ENCODE measurements at regions not wholly inside any gene's neighbourhood (a gene's known extent, or its start where the extent isn't known, plus 50 kb on each side); places are given as distances from the start of the nearest gene placed in this dataset.

- H3K4me3 ChIP-seq (replicated peaks in 1 of 3) = no peak overlapping the region
- no peaks in the 10 kb centered on the region for H3K27me3 ChIP-seq
- no peaks in the 10 kb centered on the region for H3K4me1 ChIP-seq
- DNase-seq = no peak
- no peaks in the 10 kb centered on the region for H3K36me3 ChIP-seq
- 85 to 86% methylated on average over 6 of the region's 6 CpGs for WGBS, 2 donors
- no peaks in the 10 kb centered on the region for H3K9me3 ChIP-seq
- intact Hi-C loops (cut with DNase I) = no loop called here
- no peak overlapping the region for H3K27ac ChIP-seq
- TF ChIP-seq POLR2A (IDR thresholded peaks at IDR 0.05) = no peak
- TF ChIP-seq CTCF (IDR thresholded peaks at IDR 0.05) = no peak
Observed at GRCh38 chr11:87666730-87667129, 508.5 kb downstream of the RAB38 start.

DNA sequence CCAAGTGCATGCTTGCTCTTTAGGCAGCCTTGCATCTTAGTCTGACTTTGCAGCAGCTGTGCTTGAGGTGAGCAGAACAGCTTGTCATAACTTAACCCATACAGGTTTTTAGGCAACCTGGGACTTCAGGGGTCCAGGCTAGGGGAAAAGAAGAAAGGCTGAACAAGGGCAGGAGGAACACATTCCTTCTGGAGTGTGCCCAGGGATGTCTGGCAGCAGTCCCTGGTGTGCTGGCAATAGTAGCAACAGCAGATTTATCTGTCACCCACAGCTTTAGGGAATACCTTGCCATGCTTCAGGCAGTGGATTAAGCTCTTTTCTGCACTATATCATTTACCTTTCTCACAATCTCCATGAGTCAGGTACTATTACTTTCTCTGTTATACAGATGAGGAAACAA is 513.0 kb downstream of the RAB38 start:
- Histone ChIP-seq H3K9me3 (no peaks in the 10 kb centered on the region), H3K36me3 (no peaks in the 10 kb centered on the region), H3K4me3 (replicated peaks in 1 of 3) (no peak overlapping the region), H3K27me3 (no peaks in the 10 kb centered on the region), H3K4me1 (no peaks in the 10 kb centered on the region), H3K27ac (no peak overlapping the region)
- DNase-seq = no peak
- TF ChIP-seq POLR2A (IDR thresholded peaks at IDR 0.05) (no peak), CTCF (IDR thresholded peaks at IDR 0.05) (no peak)
- intact Hi-C loops (cut with DNase I) = no loop called here

DNA sequence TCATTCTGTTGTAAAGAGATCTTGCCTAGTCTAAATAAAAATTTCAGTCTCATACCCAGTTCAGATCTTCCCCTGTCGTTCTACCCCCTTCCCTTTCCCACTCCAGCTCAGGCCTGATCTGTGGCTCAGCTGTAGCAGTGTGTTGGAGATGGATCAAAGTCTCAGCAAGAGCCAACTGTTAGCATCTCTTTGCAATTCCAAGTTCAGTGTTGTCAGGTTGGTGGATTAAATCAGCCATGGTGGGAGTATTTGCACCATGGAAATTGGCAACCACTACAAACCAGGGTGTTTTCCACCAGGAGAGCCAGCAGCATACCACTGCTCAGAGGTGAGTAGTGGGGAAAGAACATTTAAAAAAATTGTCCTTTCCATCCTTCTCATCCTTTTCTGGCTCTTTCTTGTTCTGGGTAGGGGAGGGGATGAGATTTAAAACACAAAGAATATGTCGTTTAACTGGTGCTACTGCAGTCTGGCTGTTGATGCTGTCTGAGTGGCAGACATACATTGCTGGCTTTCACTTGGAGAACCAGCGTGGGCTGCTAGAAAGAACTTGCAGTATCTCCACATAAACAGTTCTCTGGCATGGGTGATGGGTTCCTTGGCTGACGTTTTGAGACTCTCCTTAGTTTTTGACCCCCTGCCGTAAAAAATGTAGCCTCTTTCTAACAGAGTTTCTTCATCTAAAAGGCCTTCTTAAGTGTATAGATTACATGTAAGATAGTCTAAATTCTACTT is 514.1 kb downstream of the RAB38 start:
- intact Hi-C loops (cut with DNase I) = no loop called here
- no peak overlapping the region for H3K4me3 ChIP-seq (replicated peaks in 1 of 3)
- no peak overlapping the region for H3K27ac ChIP-seq
- H3K27me3 ChIP-seq = no peaks in the 10 kb centered on the region
- H3K36me3 ChIP-seq = no peaks in the 10 kb centered on the region
- TF ChIP-seq CTCF (IDR thresholded peaks at IDR 0.05) (no peak), POLR2A (IDR thresholded peaks at IDR 0.05) (no peak)
- no peaks in the 10 kb centered on the region for H3K4me1 ChIP-seq
- no peaks in the 10 kb centered on the region for H3K9me3 ChIP-seq
- WGBS, 2 donors = 64 to 66% methylated on average over 5 of the region's 5 CpGs
- no peak for DNase-seq

DNA sequence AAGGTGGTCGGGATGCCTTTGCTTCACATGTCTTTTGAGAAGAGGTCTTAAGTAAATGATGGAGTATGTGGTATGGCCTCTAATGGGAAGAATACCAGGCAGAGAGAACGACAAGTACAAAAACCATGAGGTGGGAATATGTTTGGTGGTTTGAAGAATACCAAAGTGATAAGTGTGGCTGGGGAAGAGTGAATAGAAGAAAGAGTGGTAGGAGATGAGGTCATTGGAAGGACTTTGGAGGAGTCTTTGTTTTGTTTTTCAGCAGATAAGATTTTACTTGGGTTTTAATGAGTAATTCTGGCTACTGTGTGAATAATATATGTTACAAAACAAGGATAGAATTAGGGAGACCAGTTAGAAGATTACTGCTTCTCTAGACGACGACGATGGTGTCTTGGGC is 515.4 kb downstream of the RAB38 start:
- Histone ChIP-seq H3K36me3 (no peaks in the 10 kb centered on the region), H3K4me3 (replicated peaks in 1 of 3) (no peak overlapping the region), H3K27ac (no peak overlapping the region), H3K4me1 (no peaks in the 10 kb centered on the region), H3K9me3 (no peaks in the 10 kb centered on the region), H3K27me3 (no peaks in the 10 kb centered on the region)
- 85% methylated on average over 5 of the region's 5 CpGs for WGBS, 2 donors
- TF ChIP-seq CTCF (IDR thresholded peaks at IDR 0.05) = no peak
- no peak for TF ChIP-seq POLR2A (IDR thresholded peaks at IDR 0.05)
- intact Hi-C loops (cut with DNase I) = no loop called here
- DNase-seq = no peak

GRCh38 chr11:87645626-87646025 is 529.6 kb downstream of the RAB38 start:
- Histone ChIP-seq H3K27ac (no peak overlapping the region), H3K36me3 (no peaks in the 10 kb centered on the region), H3K9me3 (no peaks in the 10 kb centered on the region), H3K27me3 (no peaks in the 10 kb centered on the region), H3K4me1 (no peaks in the 10 kb centered on the region), H3K4me3 (replicated peaks in 1 of 3) (no peak overlapping the region)
- intact Hi-C loops (cut with DNase I) = no loop called here
- 85 to 93% methylated on average over 1 of the region's 1 CpG for WGBS, 2 donors
- DNase-seq = no peak
- TF ChIP-seq POLR2A (IDR thresholded peaks at IDR 0.05) (no peak), CTCF (IDR thresholded peaks at IDR 0.05) (no peak)
